Hepatocyte (in vitro differentiated cells): ENCODE measurements at regions not wholly inside any gene's neighbourhood (a gene's known extent, or its start where the extent isn't known, plus 50 kb on each side); places are given as distances from the start of the nearest gene placed in this dataset.

Experiments used
- CTCF ChIP-seq: fragments of 200-600 bp; sonication (generic); IDR thresholded peaks from 2 replicates; pipeline ENCODE4 v1.5.1; 2016; ENCODE audit warnings: antibody characterized with exemption, mild to moderate bottlenecking; ENCODE audit not compliant: poor library complexity
- EZH2 ChIP-seq: fragments of 200-600 bp; sonication (generic); IDR thresholded peaks from 2 replicates; pipeline ENCODE4 v1.6.1; 2016; ENCODE audit warnings: antibody characterized with exemption, mild to moderate bottlenecking, borderline replicate concordance
- EZH2phosphoT487 ChIP-seq: fragments of 200-600 bp; sonication (generic); IDR thresholded peaks from one replicate; pipeline ENCODE4 v1.6.1; 2018; ENCODE audit warnings: antibody characterized with exemption, mild to moderate bottlenecking, low read depth, moderate library complexity; ENCODE audit not compliant: unreplicated experiment, severe bottlenecking

DNA sequence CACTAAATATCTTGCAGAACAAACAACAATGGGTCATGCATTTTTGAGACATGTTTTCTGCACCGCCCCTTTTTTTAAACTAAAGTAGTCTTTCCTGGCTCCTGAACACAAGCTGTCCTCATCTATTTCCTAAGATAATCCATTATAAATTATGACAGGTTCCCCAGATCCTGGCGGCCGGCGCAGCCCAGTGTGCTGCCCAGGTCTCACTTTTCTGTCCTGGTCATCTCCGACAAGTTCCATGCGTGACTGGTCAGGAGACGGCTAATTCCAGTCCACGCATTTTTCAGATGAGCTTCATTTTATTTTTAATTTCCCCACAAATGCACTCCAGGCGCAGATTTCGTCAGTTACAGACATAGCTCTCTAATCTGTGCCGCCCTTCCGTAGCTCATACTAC, 92.9 kb upstream of the EGFLAM start:
- TF ChIP-seq CTCF (no peak), EZH2 (no peak), EZH2phosphoT487 (no peak)
